ENCODE measurements at regions not wholly inside any gene's neighbourhood (a gene's known extent, or its start where the extent isn't known, plus 50 kb on each side); places are given as distances from the start of the nearest gene placed in this dataset.

DNA sequence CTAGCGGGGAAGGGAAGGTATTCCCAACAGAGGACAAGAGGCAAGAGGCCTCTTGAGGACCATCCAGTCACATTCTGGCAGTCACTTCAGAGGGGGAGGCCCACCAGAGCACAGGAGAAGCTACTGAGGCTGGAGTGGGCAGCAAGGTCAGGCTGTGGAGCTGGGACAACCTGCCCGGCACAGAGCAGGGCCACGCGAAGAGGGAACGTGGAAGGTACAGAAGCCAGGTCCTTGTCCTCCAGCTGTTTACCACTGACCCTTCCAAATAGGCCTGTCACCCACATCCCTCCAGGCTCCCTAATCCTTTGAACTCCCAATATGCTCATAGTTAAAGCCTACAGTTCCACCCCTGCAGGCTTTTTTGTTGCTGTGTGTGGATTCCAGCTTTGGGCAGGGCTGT, 76.9 kb downstream of the IGLL1 start:
- intact Hi-C loops (cut with micrococcal nuclease), result no loop called here
- H3K23ac ChIP-seq (ENCODE audit: low read depth, low read length), result no peak overlapping the region
- no peak overlapping the region for H3K9ac ChIP-seq (ENCODE audit: low read depth, low read length)
- no peak overlapping the region for H3K56ac ChIP-seq (ENCODE audit: extremely low read depth, insufficient read depth, low read length)
- no peak overlapping the region for H4K91ac ChIP-seq (ENCODE audit: insufficient read depth, low read depth, low read length)
- DNase-seq (no peak), ATAC-seq (ENCODE audit: low read depth) (no peak)
- no peaks in the 10 kb centered on the region for H4K20me1 ChIP-seq (ENCODE audit: insufficient read depth, low read length)
- 50% methylated on average over 1 of the region's 5 CpGs; no CpG with 5 or more reads in 1 of the 2 experiments for WGBS, 2 experiments (ENCODE audit: extremely low coverage in 2 of 2, insufficient read length in 1 of 2)
- no peaks in the 10 kb centered on the region for H3K9me3 ChIP-seq (ENCODE audit: control insufficient read depth, insufficient read depth, low read length)
- H3K36me3 ChIP-seq (ENCODE audit: control insufficient read depth, insufficient read depth, low read length), result no peaks in the 10 kb centered on the region
- POLR2A ChIA-PET (ENCODE audit: unreplicated experiment), result no interaction called here
- in situ Hi-C loops (cut with MboI; ENCODE audit: low sequenced_read_pairs), result no loop called here
- no peak overlapping the region for H2BK5ac ChIP-seq (ENCODE audit: low read depth, low read length, poor library complexity, severe bottlenecking)
- dilution Hi-C loops (cut with HindIII; ENCODE audit: low sequenced_read_pairs, unreplicated experiment), result no loop called here
- no peak for TF ChIP-seq BHLHE40 (IDR thresholded peaks at IDR 0.05; ENCODE audit: low read depth, low read length)
- TF ChIP-seq MAFK (IDR thresholded peaks at IDR 0.05; ENCODE audit: low read depth, low read length), result no peak
- no peak for TF ChIP-seq RCOR1 (IDR thresholded peaks at IDR 0.05; ENCODE audit: insufficient replicate concordance, low read length)
- TF ChIP-seq NFE2L2 (IDR thresholded peaks at IDR 0.05; ENCODE audit: low read depth, low read length), result no peak
- no peak overlapping the region for H3K4me3 ChIP-seq (ENCODE audit: insufficient read depth, low read depth, low read length)
- H3K79me1 ChIP-seq (ENCODE audit: low read depth in 1 of 2, low read length in 2 of 2), result no peaks in the 10 kb centered on the region
- CTCF ChIA-PET, result no interaction called here
- H3K9me1 ChIP-seq (ENCODE audit: insufficient read depth, low read length), result no peaks in the 10 kb centered on the region
- no peak overlapping the region for H2BK15ac ChIP-seq (ENCODE audit: low read depth, low read length)
- H3K18ac ChIP-seq (ENCODE audit: low read depth, low read length), result no peak overlapping the region
- H4K8ac ChIP-seq (ENCODE audit: low read depth in 2 of 2, low read length in 2 of 2), result no peak overlapping the region
- no peak overlapping the region for H3K4me2 ChIP-seq (ENCODE audit: low read depth, low read length)
- no peak overlapping the region for H2AK5ac ChIP-seq (ENCODE audit: low read depth, low read length)
- BruUV-seq (replicated peaks), result no TSS peak
- H3K4me1 ChIP-seq (ENCODE audit: control insufficient read depth, insufficient read depth, low read length), result no peaks in the 10 kb centered on the region
- no peak overlapping the region for H2AFZ ChIP-seq (replicated peaks; ENCODE audit: low read length, poor library complexity)
- H3K4ac ChIP-seq (ENCODE audit: low read depth, low read length), result no peak overlapping the region
- H2BK20ac ChIP-seq (ENCODE audit: low read depth, low read length), result no peak overlapping the region
- H3K27me3 ChIP-seq (ENCODE audit: control insufficient read depth, insufficient read depth, low read length), result peaks cover 10% of the 10 kb centered on the region
- H3K14ac ChIP-seq (replicated peaks; ENCODE audit: low read depth, low read length), result no peak overlapping the region
- H2BK120ac ChIP-seq (ENCODE audit: low read depth, low read length), result no peak overlapping the region
- no peak overlapping the region for H3K27ac ChIP-seq (ENCODE audit: insufficient read depth, low read length)
- no peak overlapping the region for H4K5ac ChIP-seq (ENCODE audit: low read depth, low read length)
- H2AK9ac ChIP-seq (replicated peaks; ENCODE audit: low read depth, low read length, poor library complexity), result no peak overlapping the region

Data from IMR-90 (cell line).